CD14-positive monocyte (primary cell): ENCODE measurements at regions not wholly inside any gene's neighbourhood (a gene's known extent, or its start where the extent isn't known, plus 50 kb on each side); places are given as distances from the start of the nearest gene placed in this dataset.

Experiments used
- DNase-seq, 3 donors: peaks; one replicate each; pipeline ENCODE4 v3.0.0-alpha.2; 2011 to 2022
- H2AFZ ChIP-seq: 2 replicates; pipeline ENCODE4 v1.6.0; 2012; ENCODE audit warnings: mild to moderate bottlenecking, low read depth, low read length, inconsistent platforms; ENCODE audit not compliant: insufficient read depth, poor library complexity, severe bottlenecking
- H3K27ac ChIP-seq, 2 donors: 1 replicate in 1 of 2; 2 replicates in 1 of 2; pipeline ENCODE4 v1.5.1; 2012 to 2013; ENCODE audit warnings: low read length in 2 of 2, control low read depth in 1 of 2, inconsistent platforms in 1 of 2, low read depth in 1 of 2, mild to moderate bottlenecking in 1 of 2
- H3K27me3 ChIP-seq, 2 donors: one replicate each; pipeline versions ENCODE4 v1.6.0 to v1.6.1; 2011 to 2013; ENCODE audit warnings: low read length in 2 of 2; ENCODE audit not compliant: control insufficient read depth in 2 of 2, insufficient read depth in 2 of 2
- H3K36me3 ChIP-seq, 2 donors: replicated peaks in 1 of 2; 1 replicate in 1 of 2; 2 replicates in 1 of 2; pipeline versions ENCODE4 v1.5.1 to v1.6.1; 2012 to 2013; ENCODE audit warnings: low read length in 2 of 2, control low read depth in 1 of 2, inconsistent platforms in 1 of 2, mild to moderate bottlenecking in 1 of 2; ENCODE audit not compliant: insufficient read depth in 2 of 2, control insufficient read depth in 1 of 2
- H3K4me1 ChIP-seq, 2 donors: 1 replicate in 1 of 2; 2 replicates in 1 of 2; pipeline versions ENCODE4 v1.5.1 to v1.6.1; 2012 to 2013; ENCODE audit warnings: low read length in 2 of 2, control low read depth in 1 of 2, inconsistent platforms in 1 of 2, mild to moderate bottlenecking in 1 of 2, moderate library complexity in 1 of 2; ENCODE audit not compliant: insufficient read depth in 2 of 2, control insufficient read depth in 1 of 2
- H3K4me2 ChIP-seq: replicated peaks from 2 replicates; pipeline ENCODE3; 2012; ENCODE audit warnings: low read length, moderate library complexity, mild to moderate bottlenecking; ENCODE audit not compliant: poor library complexity, severe bottlenecking; ENCODE audit errors: extremely low read depth
- H3K4me3 ChIP-seq, 3 experiments: fragments of 200-600 bp in 1 of 3; sonication (generic) in 1 of 3; replicated peaks in 1 of 3; 1 replicate in 2 of 3; 2 replicates in 1 of 3; pipeline ENCODE4 v1.5.1; 2011 to 2013; ENCODE audit warnings: low read length in 3 of 3, mild to moderate bottlenecking in 3 of 3, control low read depth in 2 of 3, low read depth in 2 of 3, inconsistent platforms in 1 of 3, moderate library complexity in 1 of 3
- H3K79me2 ChIP-seq: 2 replicates; pipeline ENCODE4 v1.6.0; 2012; ENCODE audit warnings: mild to moderate bottlenecking, control low read depth, inconsistent platforms, low read length, moderate library complexity; ENCODE audit not compliant: insufficient read depth
- H3K9ac ChIP-seq: 2 replicates; pipeline ENCODE4 v1.6.0; 2017; ENCODE audit warnings: low read length, mild to moderate bottlenecking; ENCODE audit not compliant: insufficient read depth, poor library complexity, severe bottlenecking
- H3K9me3 ChIP-seq, 2 donors: replicated peaks in 1 of 2; 1 replicate in 1 of 2; 2 replicates in 1 of 2; pipeline versions ENCODE4 v1.5.1 to v1.6.1; 2012 to 2013; ENCODE audit warnings: low read length in 2 of 2, control low read depth in 1 of 2; ENCODE audit not compliant: control insufficient read depth in 1 of 2, insufficient read depth in 1 of 2
- H4K20me1 ChIP-seq: 2 replicates; pipeline ENCODE4 v1.6.0; 2012; ENCODE audit warnings: mild to moderate bottlenecking, low read length, control low read depth, moderate library complexity; ENCODE audit not compliant: insufficient read depth
- H3K27ac Mint-ChIP-seq, 7 donors: one replicate each; pipeline ENCODE4 v1.8.0; 2020; ENCODE audit warnings: mild to moderate bottlenecking in 7 of 7, mixed read lengths in 7 of 7, moderate library complexity in 6 of 7, inconsistent platforms in 2 of 7
- H3K27me3 Mint-ChIP-seq, 3 donors: one replicate each; pipeline ENCODE4 v1.8.0; 2021 to 2022; ENCODE audit warnings: low read depth in 3 of 3, mild to moderate bottlenecking in 3 of 3, mixed read lengths in 3 of 3, moderate library complexity in 3 of 3, inconsistent platforms in 1 of 3
- H3K36me3 Mint-ChIP-seq, 2 donors: one replicate each; pipeline ENCODE4 v1.8.0; 2020; ENCODE audit warnings: mixed read lengths in 2 of 2, inconsistent platforms in 1 of 2, mild to moderate bottlenecking in 1 of 2
- H3K4me1 Mint-ChIP-seq: one replicate; pipeline ENCODE4 v1.8.0; 2020; ENCODE audit warnings: mild to moderate bottlenecking, mixed read lengths
- H3K4me3 Mint-ChIP-seq, 2 donors: one replicate each; pipeline ENCODE4 v1.8.0; 2020; ENCODE audit warnings: mild to moderate bottlenecking in 2 of 2, mixed read lengths in 2 of 2, moderate library complexity in 1 of 2
- H3K9me3 Mint-ChIP-seq, 7 donors: one replicate each; pipeline ENCODE4 v1.8.0; 2020 to 2022; ENCODE audit warnings: mixed read lengths in 7 of 7, mild to moderate bottlenecking in 6 of 7, moderate library complexity in 6 of 7, inconsistent platforms in 2 of 7
- WGBS: methylation state at CpG from one replicate; pipeline ENCODE4 v1.1.5; 2013; ENCODE audit warnings: missing lambda C conversion rate; ENCODE audit not compliant: insufficient coverage; 5-methylcytosine and 5-hydroxymethylcytosine counted together
- intact Hi-C, 2 donors: fragments of 100-400 bp; cut with micrococcal nuclease; formaldehyde crosslinking; loops; one replicate each; pipeline versions ENCODE4 v1.15.0 to v1.15.1; 2023
- TF ChIP-seq, protein P1 (sequence below): fragments of 200-600 bp; IDR thresholded peaks from one replicate; pipeline ENCODE4 v1.8.0; 2022; ENCODE audit warnings: antibody characterized with exemption, mild to moderate bottlenecking

DNA sequence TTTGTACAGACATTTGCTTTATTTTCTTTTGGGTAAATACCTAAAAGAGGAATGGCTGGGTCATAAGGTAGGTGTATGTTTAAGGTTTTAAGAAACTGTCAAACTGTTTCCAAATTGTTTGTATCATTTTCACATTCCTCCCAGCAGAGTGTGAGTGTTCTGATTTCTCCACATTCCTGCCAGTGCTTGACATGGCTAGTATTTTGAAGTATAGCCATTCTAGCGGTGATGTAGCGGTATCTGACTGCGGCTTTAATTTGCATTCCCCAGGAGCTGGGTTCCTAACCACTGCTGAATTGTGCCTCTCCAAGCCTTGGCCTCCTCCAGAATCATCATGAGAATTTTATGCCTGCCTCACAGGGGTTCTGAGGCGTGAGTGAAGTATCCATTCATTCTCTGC lies 61.8 kb upstream of the ARL4C start:
- Mint-ChIP-seq H3K4me3 (no peak overlapping the region), H3K4me1 (no peaks in the 10 kb centered on the region), H3K36me3 (no peaks in the 10 kb centered on the region), H3K27me3 (peaks cover 0 to 4% (median 0%) of the 10 kb centered on the region in 3 donors), H3K27ac (no peak overlapping the region), H3K9me3 (peaks cover 4 to 9% (median 6%) of the 10 kb centered on the region in 7 donors)
- intact Hi-C loops = no loop called here
- DNase-seq = no peak
- H3K79me2 ChIP-seq = no peaks in the 10 kb centered on the region
- H2AFZ ChIP-seq = no peak overlapping the region
- H3K4me3 ChIP-seq = no peak overlapping the region
- H3K36me3 ChIP-seq = no peaks in the 10 kb centered on the region
- H3K4me1 ChIP-seq = no peaks in the 10 kb centered on the region
- H3K27ac ChIP-seq = no peak overlapping the region
- TF ChIP-seq, protein P1, sequence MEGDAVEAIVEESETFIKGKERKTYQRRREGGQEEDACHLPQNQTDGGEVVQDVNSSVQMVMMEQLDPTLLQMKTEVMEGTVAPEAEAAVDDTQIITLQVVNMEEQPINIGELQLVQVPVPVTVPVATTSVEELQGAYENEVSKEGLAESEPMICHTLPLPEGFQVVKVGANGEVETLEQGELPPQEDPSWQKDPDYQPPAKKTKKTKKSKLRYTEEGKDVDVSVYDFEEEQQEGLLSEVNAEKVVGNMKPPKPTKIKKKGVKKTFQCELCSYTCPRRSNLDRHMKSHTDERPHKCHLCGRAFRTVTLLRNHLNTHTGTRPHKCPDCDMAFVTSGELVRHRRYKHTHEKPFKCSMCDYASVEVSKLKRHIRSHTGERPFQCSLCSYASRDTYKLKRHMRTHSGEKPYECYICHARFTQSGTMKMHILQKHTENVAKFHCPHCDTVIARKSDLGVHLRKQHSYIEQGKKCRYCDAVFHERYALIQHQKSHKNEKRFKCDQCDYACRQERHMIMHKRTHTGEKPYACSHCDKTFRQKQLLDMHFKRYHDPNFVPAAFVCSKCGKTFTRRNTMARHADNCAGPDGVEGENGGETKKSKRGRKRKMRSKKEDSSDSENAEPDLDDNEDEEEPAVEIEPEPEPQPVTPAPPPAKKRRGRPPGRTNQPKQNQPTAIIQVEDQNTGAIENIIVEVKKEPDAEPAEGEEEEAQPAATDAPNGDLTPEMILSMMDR = no peak
- 92% methylated on average over 3 of the region's 4 CpGs for WGBS
- H3K4me2 ChIP-seq = no peak overlapping the region
- H3K9me3 ChIP-seq = no peaks in the 10 kb centered on the region
- no peak overlapping the region for H3K9ac ChIP-seq
- H4K20me1 ChIP-seq = no peaks in the 10 kb centered on the region
- H3K27me3 ChIP-seq = no peaks in the 10 kb centered on the region

DNA sequence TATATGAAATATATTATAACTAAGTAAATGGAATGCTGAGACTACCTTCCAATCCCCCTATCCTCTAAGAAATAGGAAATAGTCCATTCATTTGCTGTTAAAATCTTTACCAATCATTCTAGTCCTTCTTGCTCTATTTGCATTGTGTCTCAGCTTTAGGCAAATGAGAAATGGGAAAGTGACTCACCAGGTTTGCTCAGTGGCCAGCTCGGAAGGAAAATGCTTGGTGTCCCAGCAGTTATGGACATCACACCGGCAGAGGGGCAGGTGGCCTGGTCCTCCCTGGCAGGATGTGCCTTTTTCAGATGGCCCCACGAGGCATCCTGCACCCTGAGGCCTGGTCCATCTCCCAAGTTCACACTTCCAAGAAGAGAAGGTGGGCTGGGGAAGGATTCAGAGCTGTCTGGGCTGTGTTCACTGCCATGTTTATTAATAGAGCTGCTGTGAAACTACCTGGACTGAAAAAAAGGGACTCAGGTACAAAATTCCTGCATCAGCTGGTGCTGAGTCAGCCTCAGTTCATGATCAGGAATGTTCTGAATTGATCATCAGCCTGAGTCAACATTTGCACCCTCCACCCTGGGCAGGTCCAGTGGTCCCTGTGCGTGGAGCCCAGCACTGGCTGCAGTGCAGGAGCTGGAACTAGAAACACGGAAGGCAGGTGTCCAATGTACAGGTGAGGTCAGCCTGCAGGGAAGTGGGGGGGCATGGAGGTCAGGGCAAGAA lies 60.1 kb upstream of the ARL4C start:
- no peak overlapping the region for H3K4me3 Mint-ChIP-seq

More for the DNA sequence above, 60.1 kb upstream of the ARL4C start:
- intact Hi-C loops = no loop called here
- no peaks in the 10 kb centered on the region for H3K79me2 ChIP-seq
- H2AFZ ChIP-seq = no peak overlapping the region
- no peak overlapping the region for H3K27ac ChIP-seq
- H3K9me3 ChIP-seq = no peaks in the 10 kb centered on the region
- H3K9ac ChIP-seq = no peak overlapping the region
- no peaks in the 10 kb centered on the region for H3K36me3 ChIP-seq
- Mint-ChIP-seq H3K9me3 (peaks cover 4 to 9% (median 6%) of the 10 kb centered on the region in 7 donors), H3K27me3 (peaks cover 0 to 4% (median 2%) of the 10 kb centered on the region in 3 donors), H3K27ac (no peak overlapping the region), H3K36me3 (no peaks in the 10 kb centered on the region), H3K4me1 (no peaks in the 10 kb centered on the region)
- H4K20me1 ChIP-seq = no peaks in the 10 kb centered on the region
- H3K4me3 ChIP-seq = no peak overlapping the region
- TF ChIP-seq, protein P1 = no peak
- no peaks in the 10 kb centered on the region for H3K4me1 ChIP-seq
- DNase-seq = no peak
- H3K4me2 ChIP-seq = no peak overlapping the region
- H3K27me3 ChIP-seq = no peaks in the 10 kb centered on the region
- 92% methylated on average over 4 of the region's 5 CpGs for WGBS
